ENCODE measurements at regions not wholly inside any gene's neighbourhood (a gene's known extent, or its start where the extent isn't known, plus 50 kb on each side); places are given as distances from the start of the nearest gene placed in this dataset.

DNA sequence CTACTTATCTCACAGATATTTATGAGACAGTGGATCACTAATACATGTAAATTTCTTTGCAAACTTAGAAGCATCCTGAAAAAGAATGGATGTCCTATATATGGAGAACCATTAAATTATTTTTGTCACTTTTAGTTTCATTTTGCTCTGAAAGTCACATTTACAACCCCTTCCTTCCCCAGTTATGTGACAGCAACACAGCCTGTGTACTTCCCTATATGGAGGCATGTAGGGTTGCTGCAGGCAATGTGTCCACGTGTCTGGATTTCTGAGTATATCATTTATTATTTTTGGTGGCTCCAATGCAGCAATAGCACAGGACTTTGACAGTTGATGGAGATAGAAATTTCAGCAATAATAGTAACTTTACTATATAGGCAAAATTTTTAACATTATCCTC is 156.4 kb downstream of the ST8SIA4 start:
- Histone ChIP-seq H4K20me1 (replicated peaks in 1 of 2; ENCODE audit: control insufficient read depth in 1 of 2, insufficient read depth in 2 of 2, low read length in 2 of 2) (no peaks in the 10 kb centered on the region), H3K18ac (ENCODE audit: extremely low read depth, low read length) (no peak overlapping the region), H3K56ac (replicated peaks; ENCODE audit: insufficient read length, low read depth, low read length) (no peak overlapping the region), H2BK120ac (replicated peaks; ENCODE audit: low read depth, low read length) (no peak overlapping the region), H4K8ac (ENCODE audit: extremely low read depth, insufficient read depth, low read length) (no peak overlapping the region), H3K9me3 (ENCODE audit: insufficient read depth in 2 of 2, low read depth in 1 of 2, low read length in 1 of 2) (no peaks in the 10 kb centered on the region), H2AK5ac (ENCODE audit: low read depth, low read length) (no peak overlapping the region), H3K79me1 (ENCODE audit: low read depth, low read length) (no peaks in the 10 kb centered on the region), H3K27me3 (replicated peaks in 1 of 4; ENCODE audit: control insufficient read depth in 3 of 4, extremely low read depth in 1 of 4, insufficient read depth in 3 of 4, low read length in 3 of 4) (no peaks in the 10 kb centered on the region), H4K5ac (ENCODE audit: insufficient read length, low read depth, low read length) (no peak overlapping the region), H3K23ac (ENCODE audit: insufficient read length) (no peak overlapping the region), H3K14ac (ENCODE audit: insufficient read length) (no peak overlapping the region), H3K36me3 (ENCODE audit: control insufficient read depth in 2 of 4, insufficient read depth in 4 of 4, low read length in 3 of 4) (no peaks in the 10 kb centered on the region), H2BK5ac (ENCODE audit: low read depth, low read length) (no peak overlapping the region), H2BK20ac (ENCODE audit: low read length) (no peak overlapping the region), H3K4me2 (ENCODE audit: insufficient read depth in 1 of 2, low read depth in 2 of 2, low read length in 2 of 2) (no peak overlapping the region), H3K23me2 (ENCODE audit: low read depth, low read length) (no peaks in the 10 kb centered on the region), H2AFZ (ENCODE audit: low read length) (no peak overlapping the region), H4K91ac (replicated peaks; ENCODE audit: insufficient read length, low read length) (no peak overlapping the region), H2BK15ac (ENCODE audit: low read length) (no peak overlapping the region), H3K4me1 (replicated peaks in 1 of 4; ENCODE audit: control insufficient read depth in 3 of 4, insufficient read depth in 4 of 4, low read length in 3 of 4) (peaks cover 0 to 5% (median 0%) of the 10 kb centered on the region in 4 experiments; a peak in 2 of 7 replicates), H3K9ac (replicated peaks in 1 of 4; ENCODE audit: extremely low read depth in 1 of 4, low read depth in 3 of 4, low read length in 3 of 4) (no peak overlapping the region), H3K27ac (ENCODE audit: low read depth, low read length) (no peak overlapping the region), H3K79me2 (ENCODE audit: control insufficient read depth in 1 of 2, insufficient read depth in 2 of 2, low read length in 2 of 2) (no peaks in the 10 kb centered on the region), H2BK12ac (ENCODE audit: low read depth, low read length) (no peak overlapping the region), H3K4me3 (ENCODE audit: extremely low read depth in 1 of 4, insufficient read depth in 2 of 4, low read depth in 3 of 4, low read length in 4 of 4) (no peak overlapping the region), H3K4ac (replicated peaks; ENCODE audit: insufficient read length, low read depth, low read length) (no peak overlapping the region)
- DNase-seq (ENCODE audit: low read depth in 1 of 2, low spot score in 2 of 2), result no peak
- 100% methylated on average over 1 of the region's 1 CpG; no CpG with 5 or more reads in 1 of the 2 experiments for WGBS, 2 experiments (ENCODE audit: extremely low coverage in 1 of 2, insufficient coverage in 1 of 2, insufficient read length in 1 of 2, insufficient replicate concordance in 2 of 2, low coverage in 1 of 2, low lambda C conversion rate in 2 of 2, missing lambda C conversion rate in 1 of 2)
- TF ChIP-seq TCF12 (IDR thresholded peaks at IDR 0.05; ENCODE audit: low read depth, low read length) (no peak), POLR2AphosphoS5 (IDR thresholded peaks at IDR 0.05; ENCODE audit: low read depth, low read length) (no peak), FOSL1 (IDR thresholded peaks at IDR 0.05; ENCODE audit: insufficient read depth, low read depth, low read length) (no peak), KDM4A (IDR thresholded peaks at IDR 0.05; ENCODE audit: low read depth, low read length, severe bottlenecking) (no peak), HDAC6 (IDR thresholded peaks at IDR 0.05; ENCODE audit: low read depth, low read length) (no peak), GABPA (IDR thresholded peaks at IDR 0.05; ENCODE audit: borderline replicate concordance, insufficient read depth, low read length) (no peak)
- ChIA-PET POLR2A (ENCODE audit: partially characterized antibody) (no interaction called here), CTCF (ENCODE audit: partially characterized antibody) (interaction anchor here (0.8 kb wide), 1 partner anchor 154 kb away, joined by 3 read pairs; no protein-coding TSS in a partner anchor)
- FAIRE-seq, result no peak

Measured in H1 (cell line).